Heart left ventricle (tissue), 13 donors: ENCODE measurements at regions not wholly inside any gene's neighbourhood (a gene's known extent, or its start where the extent isn't known, plus 50 kb on each side); places are given as distances from the start of the nearest gene placed in this dataset.

Source experiments
- POLR2A ChIP-seq, 2 donors: fragments of 450-650 bp; IDR thresholded peaks; one replicate each; pipeline ENCODE4 v1.6.1; 2017; ENCODE audit warnings: antibody characterized with exemption in 2 of 2, mild to moderate bottlenecking in 2 of 2, moderate library complexity in 2 of 2
- TF ChIP-seq, protein P1 (sequence below), 12 donors: fragments of 200-600 bp; sonication (generic) in 4 of 12; IDR thresholded peaks; one replicate each; pipeline versions ENCODE4 v1.5.0 to v1.8.0; 2018 to 2022; ENCODE audit warnings: antibody characterized with exemption in 12 of 12, mild to moderate bottlenecking in 5 of 12
- donor health status: ischemic (EF 13 %, LVEDD 7.1; RV severe dilation, severe dysfunction).
- donor health status: DM: no; HTN: yes; CAD: no.
- donor health status: DM: no; HTN: no; CAD: no.
- donor health status: ischemic (EF 25% LVEDD 6.9; RV normal size, moderate dysfunction).
- donor health status: ischemic (EF 25% LVEDD 5.7; RV mildly dilated, moderate dysfunction).
- donor health status: ischemic (EF 35%, LVEDD 5.7; RV mildly dilated, moderate dysfunction).
- donor health status: nonischemic (EF 11% LVEDD 7.7; RV severe dilation, severe dysfunction).
- donor health status: DM: yes; HTN: yes; CAD: no.
- donor health status: PGD.
- donor health status: ischemic (EF 29% LVEDD 5.4; RV normal size, mild dysfunction).
- donor health status: nonischemic (EF 23%, LVEDD 6.1; RV moderate dilation, normal function).

DNA sequence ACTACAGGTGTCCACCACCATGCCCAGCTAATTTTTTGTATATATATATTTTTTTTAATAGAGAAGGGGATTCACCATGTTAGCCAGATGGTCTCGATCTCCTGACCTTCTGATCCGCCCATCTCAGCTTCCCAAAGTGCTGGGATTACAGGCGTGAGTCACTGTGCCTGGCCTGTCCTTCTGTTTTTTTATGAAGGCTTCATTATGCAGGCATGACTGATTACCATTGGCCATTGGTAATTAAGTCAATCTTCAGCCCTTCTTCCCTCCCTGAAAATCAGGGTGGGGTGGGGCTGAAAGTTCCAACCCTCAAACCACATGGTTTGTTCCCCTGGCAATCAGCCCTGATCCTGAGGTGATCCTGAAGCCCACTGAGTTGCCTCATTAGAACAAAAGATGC is 336.9 kb downstream of the PTTG2 start:
- TF ChIP-seq, protein P1, sequence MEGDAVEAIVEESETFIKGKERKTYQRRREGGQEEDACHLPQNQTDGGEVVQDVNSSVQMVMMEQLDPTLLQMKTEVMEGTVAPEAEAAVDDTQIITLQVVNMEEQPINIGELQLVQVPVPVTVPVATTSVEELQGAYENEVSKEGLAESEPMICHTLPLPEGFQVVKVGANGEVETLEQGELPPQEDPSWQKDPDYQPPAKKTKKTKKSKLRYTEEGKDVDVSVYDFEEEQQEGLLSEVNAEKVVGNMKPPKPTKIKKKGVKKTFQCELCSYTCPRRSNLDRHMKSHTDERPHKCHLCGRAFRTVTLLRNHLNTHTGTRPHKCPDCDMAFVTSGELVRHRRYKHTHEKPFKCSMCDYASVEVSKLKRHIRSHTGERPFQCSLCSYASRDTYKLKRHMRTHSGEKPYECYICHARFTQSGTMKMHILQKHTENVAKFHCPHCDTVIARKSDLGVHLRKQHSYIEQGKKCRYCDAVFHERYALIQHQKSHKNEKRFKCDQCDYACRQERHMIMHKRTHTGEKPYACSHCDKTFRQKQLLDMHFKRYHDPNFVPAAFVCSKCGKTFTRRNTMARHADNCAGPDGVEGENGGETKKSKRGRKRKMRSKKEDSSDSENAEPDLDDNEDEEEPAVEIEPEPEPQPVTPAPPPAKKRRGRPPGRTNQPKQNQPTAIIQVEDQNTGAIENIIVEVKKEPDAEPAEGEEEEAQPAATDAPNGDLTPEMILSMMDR (IDR thresholded peaks at IDR 0.05) = no peak
- TF ChIP-seq POLR2A (IDR thresholded peaks at IDR 0.05) = no peak
